MM.1S (cell line): ENCODE measurements at regions not wholly inside any gene's neighbourhood (a gene's known extent, or its start where the extent isn't known, plus 50 kb on each side); places are given as distances from the start of the nearest gene placed in this dataset.

ENCODE experiments used
- DNase-seq: peaks from one replicate; pipeline ENCODE4 v3.0.0-alpha.2; 2015
- H2AFZ ChIP-seq: fragments of 300-600 bp; sonication (generic); 2 replicates; pipeline ENCODE4 v1.6.0; 2016; ENCODE audit warnings: antibody characterized with exemption, low read length
- H3F3A ChIP-seq: fragments of 300-600 bp; sonication (generic); 2 replicates; pipeline ENCODE4 v1.6.1; 2016; ENCODE audit warnings: mild to moderate bottlenecking, antibody characterized with exemption, low read length, moderate library complexity, mixed read lengths; ENCODE audit not compliant: insufficient read depth
- H3K27ac ChIP-seq: fragments of 300-600 bp; sonication (generic); 2 replicates; pipeline ENCODE4 v1.5.1; 2016; ENCODE audit warnings: mild to moderate bottlenecking, low read length
- H3K27me3 ChIP-seq: fragments of 300-600 bp; sonication (generic); replicated peaks from 2 replicates; pipeline ENCODE4 v1.6.0; 2016; ENCODE audit warnings: low read length; ENCODE audit not compliant: insufficient read depth
- H3K36me3 ChIP-seq: fragments of 300-600 bp; sonication (generic); replicated peaks from 2 replicates; pipeline ENCODE4 v1.6.1; 2016; ENCODE audit warnings: mild to moderate bottlenecking, low read length, mixed read lengths; ENCODE audit not compliant: insufficient read depth
- H3K4me1 ChIP-seq: fragments of 300-600 bp; sonication (generic); 2 replicates; pipeline ENCODE4 v1.6.1; 2016; ENCODE audit warnings: low read length, mixed read lengths
- H3K4me2 ChIP-seq: fragments of 300-600 bp; sonication (generic); 2 replicates; pipeline ENCODE4 v1.6.0; 2016; ENCODE audit warnings: low read depth, low read length
- H3K4me3 ChIP-seq: fragments of 300-600 bp; sonication (generic); 2 replicates; pipeline ENCODE4 v1.5.1; 2016; ENCODE audit warnings: low read length, mixed read lengths
- H3K79me2 ChIP-seq: fragments of 300-600 bp; sonication (generic); 2 replicates; pipeline ENCODE4 v1.6.1; 2016; ENCODE audit warnings: mixed run types, low read length, mixed read lengths
- H3K9ac ChIP-seq: fragments of 300-600 bp; sonication (generic); 2 replicates; pipeline ENCODE4 v1.6.1; 2016; ENCODE audit warnings: low read length, mixed read lengths
- H3K9me2 ChIP-seq: fragments of 300-600 bp; sonication (generic); replicated peaks from 2 replicates; pipeline ENCODE4 v1.6.1; 2016; ENCODE audit warnings: mild to moderate bottlenecking, low read length, mixed read lengths; ENCODE audit not compliant: insufficient read depth
- H3K9me3 ChIP-seq: fragments of 300-600 bp; sonication (generic); replicated peaks from 2 replicates; pipeline ENCODE4 v1.6.1; 2016; ENCODE audit warnings: mild to moderate bottlenecking, low read length, mixed read lengths; ENCODE audit not compliant: insufficient read depth
- H4K20me1 ChIP-seq: fragments of 300-600 bp; sonication (generic); 2 replicates; pipeline ENCODE4 v1.6.1; 2016; ENCODE audit warnings: mild to moderate bottlenecking, low read length, moderate library complexity, mixed read lengths; ENCODE audit not compliant: insufficient read depth
- CTCF ChIP-seq: fragments of 300-600 bp; sonication (generic); IDR thresholded peaks from 2 replicates; pipeline ENCODE4 v1.5.1; 2016; ENCODE audit warnings: antibody characterized with exemption, low read length, mixed read lengths
- EZH2 ChIP-seq: fragments of 300-600 bp; sonication (generic); optimal IDR thresholded peaks from 2 replicates; pipeline ENCODE3; 2017; ENCODE audit warnings: low read depth, mild to moderate bottlenecking, antibody characterized with exemption, low read length, mixed read lengths
- EZH2phosphoT487 ChIP-seq: fragments of 300-600 bp; sonication (generic); IDR thresholded peaks from 2 replicates; pipeline ENCODE4 v1.6.1; 2018; ENCODE audit warnings: antibody characterized with exemption, low read length

DNA sequence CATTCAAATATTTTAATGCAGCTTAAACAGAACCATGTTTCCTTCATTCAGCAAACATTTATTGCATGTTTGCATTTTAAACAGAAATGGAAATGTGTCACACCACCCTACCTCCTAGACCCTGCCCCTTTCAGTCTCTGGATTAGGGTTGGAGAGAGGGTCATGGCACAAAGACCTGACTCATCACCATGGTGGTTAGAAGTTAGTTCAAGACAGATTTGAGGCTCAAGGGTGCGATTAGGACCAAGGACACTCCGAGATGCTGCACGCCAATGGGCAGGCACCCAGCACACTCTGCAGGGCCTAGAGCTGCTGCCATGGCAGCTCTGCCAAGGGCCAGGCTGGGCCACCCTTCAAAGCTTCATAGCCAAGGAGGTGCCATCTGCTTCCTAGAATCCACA lies 86.9 kb downstream of the NAV1 start:
- no peak for DNase-seq
- Histone ChIP-seq H3K27me3 (no peaks in the 10 kb centered on the region), H3K9me2 (no peaks in the 10 kb centered on the region), H2AFZ (no peak overlapping the region), H3K9ac (no peak overlapping the region), H3K4me3 (no peak overlapping the region), H3K4me1 (no peaks in the 10 kb centered on the region), H3K9me3 (no peaks in the 10 kb centered on the region), H3K79me2 (no peaks in the 10 kb centered on the region), H3F3A (no peaks in the 10 kb centered on the region), H3K4me2 (no peak overlapping the region), H3K27ac (no peak overlapping the region), H4K20me1 (no peaks in the 10 kb centered on the region), H3K36me3 (no peaks in the 10 kb centered on the region)
- TF ChIP-seq EZH2 (no peak), CTCF (no peak), EZH2phosphoT487 (no peak)

GRCh38 chr1:201626629-201627275 lies 87.8 kb downstream of the NAV1 start:
- Histone ChIP-seq H3K9ac (no peak overlapping the region), H3K27me3 (no peaks in the 10 kb centered on the region), H3F3A (no peaks in the 10 kb centered on the region), H3K4me3 (no peak overlapping the region), H3K9me3 (no peaks in the 10 kb centered on the region), H3K36me3 (no peaks in the 10 kb centered on the region), H2AFZ (no peak overlapping the region), H3K27ac (no peak overlapping the region), H3K9me2 (no peaks in the 10 kb centered on the region), H3K4me1 (no peaks in the 10 kb centered on the region), H3K4me2 (no peak overlapping the region), H3K79me2 (no peaks in the 10 kb centered on the region), H4K20me1 (no peaks in the 10 kb centered on the region)
- TF ChIP-seq CTCF (no peak), EZH2 (no peak), EZH2phosphoT487 (no peak)
- DNase-seq: no peak

GRCh38 chr1:201628490-201628889 lies 89.6 kb downstream of the NAV1 start:
- no peak overlapping the region for H3K4me2 ChIP-seq

More at GRCh38 chr1:201628490-201628889, 89.6 kb downstream of the NAV1 start:
- H3K4me1 ChIP-seq: no peaks in the 10 kb centered on the region
- no peak overlapping the region for H3K4me3 ChIP-seq
- H3K9me2 ChIP-seq: no peaks in the 10 kb centered on the region
- no peaks in the 10 kb centered on the region for H3K36me3 ChIP-seq
- TF ChIP-seq EZH2 (no peak), EZH2phosphoT487 (no peak), CTCF (no peak)
- no peaks in the 10 kb centered on the region for H3K9me3 ChIP-seq
- no peak overlapping the region for H3K9ac ChIP-seq
- H3K27me3 ChIP-seq: no peaks in the 10 kb centered on the region
- H3F3A ChIP-seq: no peaks in the 10 kb centered on the region
- no peak for DNase-seq
- no peak overlapping the region for H2AFZ ChIP-seq
- no peaks in the 10 kb centered on the region for H3K79me2 ChIP-seq
- H4K20me1 ChIP-seq: no peaks in the 10 kb centered on the region
- no peak overlapping the region for H3K27ac ChIP-seq
